Astrocyte (in vitro differentiated cells and primary cell): ENCODE measurements at regions not wholly inside any gene's neighbourhood (a gene's known extent, or its start where the extent isn't known, plus 50 kb on each side); places are given as distances from the start of the nearest gene placed in this dataset.
A peak's percentile ranks its signal among the peaks of the same experiment; 100 is the strongest.
"Not testable (repeated sequence)": the region's sequence is repeated elsewhere in the genome, so short reads cannot be mapped to it uniquely, and the experiment has no call there.

Experiments
- DNase-seq: peaks from one replicate; pipeline ENCODE4 v3.0.0-alpha.2; 2010; ENCODE audit warnings: low read depth
- FAIRE-seq: peaks from 2 replicates; lab custom pipeline; 2011; peaks lifted over from hg19 to GRCh38; lab: Jason Lieb, UNC
- H2AFZ ChIP-seq: 2 replicates; pipeline ENCODE4 v1.6.0; 2012; ENCODE audit warnings: low read depth, low read length, inconsistent platforms
- H3K27ac ChIP-seq: 2 replicates; pipeline ENCODE4 v1.5.1; 2011; ENCODE audit warnings: low read depth, low read length, inconsistent platforms
- H3K27me3 ChIP-seq: 2 replicates; pipeline ENCODE4 v1.6.0; 2011; ENCODE audit warnings: low read length, inconsistent platforms; ENCODE audit not compliant: insufficient read depth
- H3K36me3 ChIP-seq: 2 replicates; pipeline ENCODE4 v1.5.1; 2011; ENCODE audit warnings: low read length, inconsistent platforms; ENCODE audit not compliant: insufficient read depth
- H3K4me1 ChIP-seq: 2 replicates; pipeline ENCODE4 v1.5.1; 2011; ENCODE audit warnings: low read length, inconsistent platforms; ENCODE audit not compliant: insufficient read depth
- H3K4me2 ChIP-seq: 2 replicates; pipeline ENCODE4 v1.6.0; 2012; ENCODE audit warnings: low read length, inconsistent platforms
- H3K4me3 ChIP-seq: 2 replicates; pipeline ENCODE4 v1.5.1; 2011; ENCODE audit warnings: low read depth, mild to moderate bottlenecking, low read length, inconsistent platforms; ENCODE audit not compliant: insufficient read depth
- H3K79me2 ChIP-seq: 2 replicates; pipeline ENCODE4 v1.6.0; 2012; ENCODE audit warnings: mild to moderate bottlenecking, low read length, inconsistent platforms; ENCODE audit not compliant: insufficient read depth
- H3K9ac ChIP-seq: 2 replicates; pipeline ENCODE4 v1.6.0; 2012; ENCODE audit warnings: mild to moderate bottlenecking, low read length, inconsistent platforms
- H3K9me3 ChIP-seq: 2 replicates; pipeline ENCODE4 v1.5.1; 2012; ENCODE audit warnings: low read depth, mild to moderate bottlenecking, low read length, inconsistent platforms; ENCODE audit not compliant: insufficient read depth
- H4K20me1 ChIP-seq: 2 replicates; pipeline ENCODE4 v1.6.0; 2012; ENCODE audit warnings: low read length, inconsistent platforms; ENCODE audit not compliant: insufficient read depth
- H3K27ac Mint-ChIP-seq: one replicate; pipeline ENCODE4 v1.8.0; 2021; ENCODE audit warnings: mild to moderate bottlenecking, mixed read lengths; ENCODE audit not compliant: unreplicated experiment
- H3K27me3 Mint-ChIP-seq: one replicate; pipeline ENCODE4 v1.8.0; 2021; ENCODE audit warnings: low read depth, mixed read lengths; ENCODE audit not compliant: unreplicated experiment
- H3K36me3 Mint-ChIP-seq: one replicate; pipeline ENCODE4 v1.8.0; 2021; ENCODE audit warnings: low read depth, mixed read lengths; ENCODE audit not compliant: unreplicated experiment
- H3K4me1 Mint-ChIP-seq: one replicate; pipeline ENCODE4 v1.8.0; 2021; ENCODE audit warnings: low read depth, mixed read lengths; ENCODE audit not compliant: unreplicated experiment
- H3K4me3 Mint-ChIP-seq: one replicate; pipeline ENCODE4 v1.8.0; 2021; ENCODE audit warnings: mild to moderate bottlenecking, moderate library complexity, mixed read lengths; ENCODE audit not compliant: unreplicated experiment
- H3K9me3 Mint-ChIP-seq: one replicate; pipeline ENCODE4 v1.8.0; 2021; ENCODE audit warnings: mild to moderate bottlenecking, mixed read lengths; ENCODE audit not compliant: unreplicated experiment
- EZH2 ChIP-seq: IDR thresholded peaks from 2 replicates; pipeline ENCODE4 v1.6.1; 2012; ENCODE audit warnings: mild to moderate bottlenecking, low read length, inconsistent platforms; ENCODE audit not compliant: insufficient read depth
- TF ChIP-seq, protein P1 (sequence below): IDR thresholded peaks from 2 replicates; pipeline ENCODE4 v1.5.1; 2011; ENCODE audit warnings: low read depth, mild to moderate bottlenecking, inconsistent platforms, low read length, moderate library complexity; ENCODE audit not compliant: insufficient read depth

DNA sequence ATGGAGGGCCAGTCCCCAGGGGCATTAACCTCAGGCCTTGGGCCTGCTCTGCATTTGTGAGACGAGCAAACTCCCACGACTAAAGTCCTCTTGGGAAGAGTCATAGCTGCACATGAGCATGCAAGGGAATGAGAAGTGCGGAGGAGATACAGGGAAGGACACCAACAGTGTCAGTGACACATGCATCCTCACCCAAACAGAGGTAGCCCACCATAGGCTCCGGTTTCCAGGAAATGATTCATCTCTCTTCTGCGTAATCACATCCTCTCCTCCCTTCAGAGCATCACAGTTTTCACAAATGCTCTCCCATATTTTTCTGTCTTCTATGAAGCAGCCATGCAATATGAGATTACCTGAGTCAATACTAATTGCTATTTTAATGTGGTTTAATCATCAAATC is 725.7 kb upstream of the GOT2 start:
- H3K4me3 ChIP-seq = no peak overlapping the region
- no peak overlapping the region for H3K9ac ChIP-seq
- Mint-ChIP-seq H3K27ac (no peak overlapping the region), H3K4me1 (no peaks in the 10 kb centered on the region), H3K27me3 (no peaks in the 10 kb centered on the region), H3K4me3 (no peak overlapping the region), H3K36me3 (no peaks in the 10 kb centered on the region), H3K9me3 (no peaks in the 10 kb centered on the region)
- H2AFZ ChIP-seq = no peak overlapping the region
- no peaks in the 10 kb centered on the region for H3K36me3 ChIP-seq
- no peak overlapping the region for H3K27ac ChIP-seq
- DNase-seq (peak; percentile 34), FAIRE-seq (peak; percentile 37)
- TF ChIP-seq, protein P1, sequence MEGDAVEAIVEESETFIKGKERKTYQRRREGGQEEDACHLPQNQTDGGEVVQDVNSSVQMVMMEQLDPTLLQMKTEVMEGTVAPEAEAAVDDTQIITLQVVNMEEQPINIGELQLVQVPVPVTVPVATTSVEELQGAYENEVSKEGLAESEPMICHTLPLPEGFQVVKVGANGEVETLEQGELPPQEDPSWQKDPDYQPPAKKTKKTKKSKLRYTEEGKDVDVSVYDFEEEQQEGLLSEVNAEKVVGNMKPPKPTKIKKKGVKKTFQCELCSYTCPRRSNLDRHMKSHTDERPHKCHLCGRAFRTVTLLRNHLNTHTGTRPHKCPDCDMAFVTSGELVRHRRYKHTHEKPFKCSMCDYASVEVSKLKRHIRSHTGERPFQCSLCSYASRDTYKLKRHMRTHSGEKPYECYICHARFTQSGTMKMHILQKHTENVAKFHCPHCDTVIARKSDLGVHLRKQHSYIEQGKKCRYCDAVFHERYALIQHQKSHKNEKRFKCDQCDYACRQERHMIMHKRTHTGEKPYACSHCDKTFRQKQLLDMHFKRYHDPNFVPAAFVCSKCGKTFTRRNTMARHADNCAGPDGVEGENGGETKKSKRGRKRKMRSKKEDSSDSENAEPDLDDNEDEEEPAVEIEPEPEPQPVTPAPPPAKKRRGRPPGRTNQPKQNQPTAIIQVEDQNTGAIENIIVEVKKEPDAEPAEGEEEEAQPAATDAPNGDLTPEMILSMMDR = no peak
- TF ChIP-seq EZH2 = no peak
- no peaks in the 10 kb centered on the region for H4K20me1 ChIP-seq
- no peak overlapping the region for H3K4me2 ChIP-seq
- no peaks in the 10 kb centered on the region for H3K79me2 ChIP-seq
- no peaks in the 10 kb centered on the region for H3K9me3 ChIP-seq
- no peaks in the 10 kb centered on the region for H3K4me1 ChIP-seq
- no peaks in the 10 kb centered on the region for H3K27me3 ChIP-seq

- Mint-ChIP-seq H3K27me3 (no peaks in the 10 kb centered on the region), H3K4me1 (no peaks in the 10 kb centered on the region), H3K27ac (no peak overlapping the region), H3K9me3 (peaks cover 5% of the 10 kb centered on the region), H3K36me3 (no peaks in the 10 kb centered on the region), H3K4me3 (no peak overlapping the region)
- Histone ChIP-seq H3K4me2 (no peak overlapping the region), H3K36me3 (no peaks in the 10 kb centered on the region), H3K27me3 (no peaks in the 10 kb centered on the region), H3K4me1 (no peaks in the 10 kb centered on the region), H4K20me1 (no peaks in the 10 kb centered on the region), H2AFZ (no peak overlapping the region), H3K9ac (no peak overlapping the region), H3K9me3 (no peaks in the 10 kb centered on the region), H3K79me2 (no peaks in the 10 kb centered on the region), H3K4me3 (no peak overlapping the region), H3K27ac (no peak overlapping the region)
- no peak for TF ChIP-seq EZH2
- TF ChIP-seq, protein P1 = no peak
- no peak for FAIRE-seq
- no peak for DNase-seq
Measured at GRCh38 chr16:59455497-59455896, 721.4 kb upstream of the GOT2 start.

- not testable (repeated sequence) for H3K4me3 Mint-ChIP-seq, H3K4me2 ChIP-seq, H3K79me2 ChIP-seq, H3K9ac ChIP-seq, H2AFZ ChIP-seq, H3K27me3 Mint-ChIP-seq, H3K4me3 ChIP-seq, H3K4me1 ChIP-seq, H3K27ac Mint-ChIP-seq, H3K9me3 Mint-ChIP-seq, H3K36me3 Mint-ChIP-seq, H3K9me3 ChIP-seq, H3K27me3 ChIP-seq, FAIRE-seq, H3K36me3 ChIP-seq, H3K4me1 Mint-ChIP-seq, H4K20me1 ChIP-seq, DNase-seq, H3K27ac ChIP-seq
Measured at GRCh38 chr16:59450513-59450912, 716.4 kb upstream of the GOT2 start.
